Upper lobe of left lung (tissue), 6 donors: ENCODE measurements at regions not wholly inside any gene's neighbourhood (a gene's known extent, or its start where the extent isn't known, plus 50 kb on each side); places are given as distances from the start of the nearest gene placed in this dataset.

Source experiments
- ATAC-seq, 2 donors: fragments of 200-7000 bp; cut with Tn5 transposase; one replicate each; pipeline ENCODE4 v1.9.1; 2022; ENCODE audit warnings: mild to moderate bottlenecking in 2 of 2, moderate library complexity in 2 of 2; ENCODE audit not compliant: low FRiP score in 2 of 2
- DNase-seq, 2 donors: peaks; one replicate each; pipeline ENCODE4 v3.0.0-alpha.2; 2019 to 2020
- H3K27ac ChIP-seq, 4 donors: fragments of 200-600 bp; sonication (generic); one replicate each; pipeline ENCODE4 v1.5.1; 2016 to 2019
- H3K27me3 ChIP-seq, 4 donors: fragments of 200-600 bp; sonication (generic); one replicate each; pipeline ENCODE4 v1.5.1; 2017 to 2019
- H3K36me3 ChIP-seq, 4 donors: fragments of 200-600 bp; sonication (generic); one replicate each; pipeline ENCODE4 v1.5.1; 2016 to 2019
- H3K4me1 ChIP-seq, 4 donors: fragments of 200-600 bp; sonication (generic); one replicate each; pipeline ENCODE4 v1.5.1; 2018 to 2019
- H3K4me3 ChIP-seq, 4 donors: fragments of 200-600 bp; sonication (generic); one replicate each; pipeline ENCODE4 v1.5.1; 2017 to 2019; ENCODE audit warnings: mild to moderate bottlenecking in 2 of 4, moderate library complexity in 1 of 4
- H3K9me3 ChIP-seq, 4 donors: fragments of 200-600 bp; sonication (generic); one replicate each; pipeline ENCODE4 v1.5.1; 2018 to 2019
- CTCF ChIP-seq, 6 experiments: fragments of 450-650 bp in 4 of 6; fragments of 200-600 bp in 2 of 6; sonication (generic) in 2 of 6; IDR thresholded peaks; one replicate each; pipeline ENCODE4 v1.5.1; 2016 to 2019; ENCODE audit warnings: antibody characterized with exemption in 6 of 6
- EP300 ChIP-seq, 4 donors: sonication (generic); formaldehyde crosslinking; IDR thresholded peaks; one replicate each; pipeline ENCODE4 v1.5.1; 2017; ENCODE audit warnings: antibody characterized with exemption in 4 of 4, control low read depth in 2 of 4
- POLR2A ChIP-seq, 4 donors: fragments of 450-650 bp; IDR thresholded peaks; one replicate each; pipeline ENCODE4 v1.5.1; 2016 to 2017; ENCODE audit warnings: antibody characterized with exemption in 4 of 4, mild to moderate bottlenecking in 2 of 4
- POLR2AphosphoS5 ChIP-seq, 2 donors: sonication (generic); formaldehyde crosslinking; IDR thresholded peaks; one replicate each; pipeline ENCODE4 v1.5.1; 2017; ENCODE audit warnings: antibody characterized with exemption in 2 of 2
- WGBS, 2 donors: methylation state at CpG; one replicate each; pipeline ENCODE4 v1.1.5; 2017 to 2018; 5-methylcytosine and 5-hydroxymethylcytosine counted together
- donor health status: DM: no; HTN: no; CAD: no; lungs with moderate emphysema.
- donor health status: DM: no; HTN: yes; CAD: no; lungs with severe emphysema.

GRCh38 chr1:25128121-25128621, 104.1 kb downstream of the SYF2 start:
- TF ChIP-seq EP300 (IDR thresholded peaks at IDR 0.05) = no peak
- TF ChIP-seq POLR2A (IDR thresholded peaks at IDR 0.05) = no peak
- TF ChIP-seq POLR2AphosphoS5 (IDR thresholded peaks at IDR 0.05) = no peak
- no peak for TF ChIP-seq CTCF (IDR thresholded peaks at IDR 0.05)
- no peaks in the 10 kb centered on the region for H3K9me3 ChIP-seq
- no peak overlapping the region for H3K4me3 ChIP-seq
- ATAC-seq (peak in 1 of 2 donors; percentile 51), DNase-seq (no peak)
- no peaks in the 10 kb centered on the region for H3K36me3 ChIP-seq
- 46 to 56% methylated on average over 6 of the region's 6 CpGs for WGBS, 2 donors
- H3K27me3 ChIP-seq = no peaks in the 10 kb centered on the region
- no peaks in the 10 kb centered on the region for H3K4me1 ChIP-seq
- H3K27ac ChIP-seq = no peak overlapping the region

GRCh38 chr1:25126562-25126961, 105.7 kb downstream of the SYF2 start:
- no peak for ATAC-seq
- H3K9me3 ChIP-seq = no peaks in the 10 kb centered on the region
- 88 to 90% methylated on average over 5 of the region's 5 CpGs for WGBS, 2 donors
- H3K36me3 ChIP-seq = no peaks in the 10 kb centered on the region
- no peak overlapping the region for H3K27ac ChIP-seq
- H3K27me3 ChIP-seq = no peaks in the 10 kb centered on the region
- TF ChIP-seq POLR2A (IDR thresholded peaks at IDR 0.05) (no peak), POLR2AphosphoS5 (IDR thresholded peaks at IDR 0.05) (no peak), EP300 (IDR thresholded peaks at IDR 0.05) (no peak), CTCF (IDR thresholded peaks at IDR 0.05) (no peak)
- no peaks in the 10 kb centered on the region for H3K4me1 ChIP-seq
- no peak overlapping the region for H3K4me3 ChIP-seq
- no peak for DNase-seq

GRCh38 chr1:25123551-25123950, 108.8 kb downstream of the SYF2 start:
- DNase-seq = no peak
- H3K27ac ChIP-seq = no peak overlapping the region
- ATAC-seq = no peak
- no peak for TF ChIP-seq POLR2A (IDR thresholded peaks at IDR 0.05)
- TF ChIP-seq POLR2AphosphoS5 (IDR thresholded peaks at IDR 0.05) = no peak
- TF ChIP-seq EP300 (IDR thresholded peaks at IDR 0.05) = no peak
- no peak for TF ChIP-seq CTCF (IDR thresholded peaks at IDR 0.05)
- no peak overlapping the region for H3K4me3 ChIP-seq
- H3K27me3 ChIP-seq = no peaks in the 10 kb centered on the region
- no peaks in the 10 kb centered on the region for H3K9me3 ChIP-seq
- H3K36me3 ChIP-seq = no peaks in the 10 kb centered on the region
- 89 to 90% methylated on average over 3 of the region's 3 CpGs for WGBS, 2 donors
- H3K4me1 ChIP-seq = no peaks in the 10 kb centered on the region

GRCh38 chr1:25122747-25123146, 109.6 kb downstream of the SYF2 start:
- Histone ChIP-seq H3K9me3 (peaks cover 0 to under 1% (median 0%) of the 10 kb centered on the region in 4 donors), H3K27me3 (no peaks in the 10 kb centered on the region), H3K36me3 (no peaks in the 10 kb centered on the region), H3K27ac (no peak overlapping the region), H3K4me3 (no peak overlapping the region), H3K4me1 (no peaks in the 10 kb centered on the region)
- ATAC-seq (no peak), DNase-seq (no peak)
- WGBS, 2 donors = 62 to 70% methylated on average over 5 of the region's 5 CpGs
- TF ChIP-seq POLR2AphosphoS5 (IDR thresholded peaks at IDR 0.05) = no peak
- TF ChIP-seq EP300 (IDR thresholded peaks at IDR 0.05) = no peak
- no peak for TF ChIP-seq CTCF (IDR thresholded peaks at IDR 0.05)
- no peak for TF ChIP-seq POLR2A (IDR thresholded peaks at IDR 0.05)

- ATAC-seq (no peak), DNase-seq (no peak)
- H3K4me3 ChIP-seq = no peak overlapping the region
- 27 to 35% methylated on average over 8 of the region's 8 CpGs for WGBS, 2 donors
- H3K27me3 ChIP-seq = no peaks in the 10 kb centered on the region
- H3K27ac ChIP-seq = no peak overlapping the region
- peaks cover 0 to 6% (median 2%) of the 10 kb centered on the region in 4 donors for H3K9me3 ChIP-seq
- H3K36me3 ChIP-seq = no peaks in the 10 kb centered on the region
- H3K4me1 ChIP-seq = no peaks in the 10 kb centered on the region
- TF ChIP-seq POLR2AphosphoS5 (IDR thresholded peaks at IDR 0.05) (no peak), CTCF (IDR thresholded peaks at IDR 0.05) (no peak), EP300 (IDR thresholded peaks at IDR 0.05) (no peak), POLR2A (IDR thresholded peaks at IDR 0.05) (no peak)
These were observed 112.0 kb downstream of the SYF2 start for GRCh38 chr1:25120281-25120680.
